Stimulated activated CD4-positive, alpha-beta T cell treated with anti-CD3 and anti-CD28 coated beads, Interleukin-4, amount 100 ng/mL, for 4 hours (primary cell): ENCODE measurements at regions not wholly inside any gene's neighbourhood (a gene's known extent, or its start where the extent isn't known, plus 50 kb on each side); places are given as distances from the start of the nearest gene placed in this dataset.
"Not testable (repeated sequence)": the region's sequence is repeated elsewhere in the genome, so short reads cannot be mapped to it uniquely, and the experiment has no call there.

ENCODE experiments used
- DNase-seq, 2 experiments: peaks; one replicate each; pipeline ENCODE4 v3.0.0-alpha.2; 2020

- DNase-seq, result no peak
Observed at GRCh38 chr2:153299809-153300208, 178.8 kb downstream of the RPRM start.

DNA sequence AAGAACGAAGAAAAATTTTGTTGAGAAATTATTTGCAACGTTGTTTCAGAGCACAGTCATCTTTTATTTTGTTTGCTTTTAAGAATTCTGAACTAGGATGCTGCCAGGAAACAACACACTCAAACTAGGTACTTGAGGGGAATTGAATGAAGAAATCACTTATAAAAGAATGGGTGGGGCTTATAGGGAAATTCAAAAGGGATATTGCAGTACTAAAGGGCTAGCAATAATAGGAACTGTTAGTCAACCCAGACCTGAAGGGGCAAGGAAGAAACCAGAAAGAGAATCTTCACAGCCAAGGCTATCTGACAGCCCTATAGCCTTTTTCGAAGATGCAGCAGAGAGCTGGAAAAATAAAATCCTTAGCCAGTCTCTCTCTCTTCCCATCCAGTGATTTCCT is 179.3 kb downstream of the RPRM start:
- no peak for DNase-seq

DNA sequence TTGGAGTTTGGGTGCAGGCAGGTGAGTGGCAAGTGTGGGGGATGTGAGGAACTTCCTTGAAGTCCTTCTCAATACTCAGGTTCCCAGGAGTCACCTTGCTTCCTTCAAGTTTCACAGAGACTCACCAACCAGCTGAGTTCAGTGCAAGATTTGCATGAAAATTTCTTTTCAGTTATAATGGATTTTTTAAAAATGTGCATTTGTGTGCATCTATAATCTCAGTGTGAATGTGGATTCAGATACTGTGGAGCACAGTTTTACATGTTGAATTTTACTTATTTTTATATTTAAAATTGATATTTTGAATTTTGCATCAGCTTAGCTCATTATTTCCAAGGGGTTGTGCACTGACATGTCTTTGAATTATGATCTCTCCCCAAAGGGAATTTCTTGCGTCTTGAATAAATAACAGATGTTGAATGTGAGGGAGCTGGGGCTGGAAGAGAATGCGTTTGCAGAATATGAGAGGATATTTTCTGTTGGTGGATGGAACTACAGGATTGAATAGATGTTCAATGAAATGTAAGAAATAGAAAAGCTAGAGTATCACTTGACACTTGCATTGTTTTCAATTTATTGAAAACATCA is 184.3 kb downstream of the RPRM start:
- DNase-seq, result no peak

DNA sequence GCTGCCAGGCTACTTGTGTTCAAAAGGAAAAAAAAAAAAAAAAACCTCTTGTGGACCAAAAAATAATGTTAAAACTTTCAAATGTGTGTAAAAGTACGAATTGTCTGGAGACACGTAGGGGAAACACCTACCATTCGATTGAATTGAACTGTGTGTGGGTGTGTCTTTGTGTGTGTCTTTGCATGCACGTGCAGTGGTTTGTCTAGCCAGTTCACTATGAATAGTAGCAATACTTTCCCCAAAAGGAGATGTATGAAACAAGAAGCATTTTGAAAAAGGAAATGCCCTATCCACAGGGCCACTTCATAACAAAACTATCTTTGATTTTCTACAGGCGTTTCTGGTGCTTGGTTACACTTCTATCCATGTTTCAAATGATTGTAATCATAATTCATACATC is 186.8 kb downstream of the RPRM start:
- DNase-seq, result no peak

DNA sequence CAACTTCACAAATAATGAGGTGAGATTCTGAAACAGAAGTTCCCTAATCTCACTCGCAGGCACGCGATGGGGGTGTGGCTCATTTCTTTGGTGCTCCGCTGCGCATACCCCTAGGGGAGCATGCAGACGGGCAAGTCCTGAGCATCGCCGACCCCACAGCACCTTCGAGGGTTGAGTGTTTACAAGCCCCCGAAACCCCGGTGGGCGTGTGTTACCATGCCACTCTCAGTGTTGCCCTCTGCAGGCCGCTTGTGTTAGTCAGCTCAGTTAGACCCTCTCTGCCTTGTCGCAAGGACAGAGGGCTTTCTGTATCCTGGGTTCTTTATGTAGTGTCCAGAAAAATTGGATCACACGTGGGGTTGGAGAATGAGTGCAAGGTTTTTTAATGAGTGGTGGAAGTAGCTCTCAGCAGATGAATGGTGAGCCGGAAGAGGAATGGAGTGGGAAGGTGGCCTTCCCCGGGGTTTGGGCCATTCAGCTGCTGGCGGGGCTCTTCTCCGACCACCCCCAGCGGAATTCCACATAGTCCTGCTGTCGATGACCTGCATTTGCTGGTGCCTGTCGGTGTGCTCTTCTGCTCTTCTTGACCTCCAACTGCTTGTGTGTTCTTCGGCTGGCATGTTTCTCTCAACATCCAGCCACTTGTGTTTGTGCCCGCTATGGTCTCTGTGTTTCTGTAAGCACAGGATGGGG is 191.3 kb downstream of the RPRM start:
- no peak for DNase-seq

- no peak for DNase-seq
Observed at GRCh38 chr2:153268941-153269461, 209.6 kb downstream of the RPRM start.

DNA sequence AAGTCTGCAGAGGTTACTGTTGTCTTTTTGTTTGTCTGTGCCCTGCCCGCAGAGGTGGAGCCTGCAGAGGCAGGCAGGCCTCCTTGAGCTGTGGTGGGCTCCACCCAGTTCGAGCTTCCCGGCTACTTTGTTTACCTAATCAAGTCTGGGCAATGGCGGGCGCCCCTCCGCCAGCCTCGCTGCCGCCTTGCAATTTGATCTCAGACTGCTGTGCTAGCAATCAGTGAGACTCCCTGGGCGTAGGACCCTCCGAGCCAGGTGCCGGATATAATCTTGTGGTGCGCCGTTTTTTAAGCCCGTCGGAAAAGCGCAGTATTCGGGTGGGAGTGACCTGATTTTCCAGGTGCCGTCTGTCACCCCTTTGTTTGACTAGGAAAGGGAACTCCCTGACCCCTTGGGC is 221.7 kb downstream of the RPRM start:
- not testable (repeated sequence) for DNase-seq

- DNase-seq, result not testable (repeated sequence)
Observed at GRCh38 chr2:153246636-153247035, 231.9 kb downstream of the RPRM start.

- no peak for DNase-seq
Observed at GRCh38 chr2:153235516-153235915, 243.0 kb downstream of the RPRM start.

GRCh38 chr2:153232464-153232863 is 246.1 kb downstream of the RPRM start:
- DNase-seq, result no peak

GRCh38 chr2:153230977-153231376 is 247.6 kb downstream of the RPRM start:
- no peak for DNase-seq

GRCh38 chr2:153228904-153229303 is 249.7 kb downstream of the RPRM start:
- no peak for DNase-seq

- DNase-seq, result no peak
Observed at GRCh38 chr2:153227981-153228380, 250.6 kb downstream of the RPRM start.

DNA sequence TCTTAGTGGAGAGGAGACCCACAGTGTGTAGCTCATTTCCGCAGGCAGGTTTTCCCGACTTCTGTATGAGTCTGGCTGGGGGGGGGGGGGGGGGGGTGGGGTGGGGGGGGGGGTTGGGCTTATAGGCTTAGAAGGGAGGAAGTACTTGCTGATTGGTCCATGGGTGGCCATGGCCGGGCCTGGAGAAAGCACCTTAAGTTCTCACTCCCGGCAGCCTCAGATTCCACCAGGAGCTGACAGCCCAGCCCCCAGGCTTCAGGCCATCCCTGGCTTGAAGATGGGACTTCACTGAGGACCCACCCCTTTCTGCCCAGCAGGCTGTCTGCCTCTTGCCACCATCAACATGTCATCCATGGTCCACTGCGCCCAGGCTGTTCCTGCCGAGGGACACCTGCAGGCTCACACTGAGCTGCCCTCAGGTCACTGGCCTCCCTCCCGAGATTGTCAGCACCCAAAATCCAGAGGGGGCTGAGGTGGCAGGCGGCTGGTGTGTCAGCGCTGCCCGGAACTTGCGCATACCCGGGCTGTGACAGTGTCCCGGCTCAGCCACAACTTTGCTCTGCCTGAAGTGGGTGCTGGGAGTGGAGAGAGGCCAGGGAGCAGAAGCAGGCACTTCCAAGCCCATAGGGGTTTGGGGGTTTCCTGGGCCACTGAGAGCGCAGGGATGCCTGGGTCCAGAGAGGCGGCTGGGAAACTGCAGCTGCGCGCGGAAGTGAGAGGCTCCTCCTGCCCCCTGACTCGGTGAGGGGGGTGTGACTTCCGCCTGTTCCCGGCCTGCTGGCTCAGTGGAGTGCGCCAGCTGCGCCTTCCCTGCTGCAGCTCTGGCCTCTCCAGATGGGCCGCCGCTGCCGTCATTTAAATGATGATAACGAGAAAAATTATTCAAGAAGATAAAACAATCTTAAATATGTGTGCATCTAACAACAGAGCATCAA is 256.1 kb downstream of the RPRM start:
- no peak for DNase-seq

- no peak for DNase-seq
Observed at GRCh38 chr2:153221506-153221905, 257.1 kb downstream of the RPRM start.

DNA sequence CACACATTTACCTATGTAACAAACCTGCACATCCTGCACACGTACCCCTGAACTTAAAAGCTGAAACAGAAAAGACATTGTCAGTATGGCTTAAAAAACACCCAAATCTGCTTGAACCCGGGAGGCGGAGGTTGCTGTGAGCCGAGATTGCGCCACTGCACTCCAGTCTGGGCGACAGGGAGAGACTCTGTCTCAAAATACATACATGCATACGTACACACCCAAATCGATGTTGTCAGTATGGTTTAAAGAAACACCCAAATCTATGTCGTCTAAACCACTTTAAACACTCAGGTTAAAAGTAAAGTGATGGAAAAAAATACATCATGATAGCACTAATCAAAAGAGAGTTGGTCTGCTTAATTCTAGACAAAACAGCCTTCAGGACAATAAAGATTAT is 257.5 kb downstream of the RPRM start:
- no peak for DNase-seq

DNA sequence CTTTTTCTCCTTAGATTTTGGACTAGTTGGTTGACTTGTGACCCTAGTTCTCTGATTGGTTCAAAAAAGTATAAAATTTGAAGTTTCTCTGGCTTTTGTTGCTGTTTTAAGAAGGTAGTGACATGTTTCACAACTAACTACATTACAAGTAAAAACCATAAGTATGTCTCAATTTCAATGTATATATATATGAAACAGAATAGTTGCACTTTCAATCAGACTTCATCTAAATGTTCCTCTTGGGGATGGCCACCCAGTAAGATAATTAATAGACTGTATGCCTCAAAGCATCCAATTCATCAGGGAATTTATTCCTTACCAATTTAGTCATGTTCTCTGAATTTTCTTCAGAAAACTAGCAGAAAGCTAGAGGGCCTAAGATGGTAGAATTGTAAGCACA is 259.7 kb downstream of the RPRM start:
- no peak for DNase-seq

- no peak for DNase-seq
Observed at GRCh38 chr2:153214337-153214736, 264.2 kb downstream of the RPRM start.

DNA sequence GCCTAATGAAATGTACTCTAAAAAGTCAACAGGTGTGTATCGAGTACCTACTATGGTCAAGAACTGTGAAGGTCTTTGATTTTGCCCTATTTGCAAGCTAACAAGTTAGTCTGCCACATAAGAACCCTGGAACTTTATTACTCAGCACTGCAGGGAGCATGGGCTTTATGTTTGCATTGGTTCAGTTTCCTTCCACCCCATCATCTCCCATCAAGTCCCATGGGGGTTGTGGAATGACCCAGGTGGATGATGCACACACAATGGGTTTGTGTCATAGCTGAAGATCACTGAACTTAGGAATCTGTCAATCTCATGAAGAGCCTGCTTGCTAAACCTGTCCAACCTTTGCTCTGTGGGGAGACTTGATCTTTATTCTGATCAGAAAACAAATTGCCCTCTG is 265.5 kb downstream of the RPRM start:
- DNase-seq, result no peak

DNA sequence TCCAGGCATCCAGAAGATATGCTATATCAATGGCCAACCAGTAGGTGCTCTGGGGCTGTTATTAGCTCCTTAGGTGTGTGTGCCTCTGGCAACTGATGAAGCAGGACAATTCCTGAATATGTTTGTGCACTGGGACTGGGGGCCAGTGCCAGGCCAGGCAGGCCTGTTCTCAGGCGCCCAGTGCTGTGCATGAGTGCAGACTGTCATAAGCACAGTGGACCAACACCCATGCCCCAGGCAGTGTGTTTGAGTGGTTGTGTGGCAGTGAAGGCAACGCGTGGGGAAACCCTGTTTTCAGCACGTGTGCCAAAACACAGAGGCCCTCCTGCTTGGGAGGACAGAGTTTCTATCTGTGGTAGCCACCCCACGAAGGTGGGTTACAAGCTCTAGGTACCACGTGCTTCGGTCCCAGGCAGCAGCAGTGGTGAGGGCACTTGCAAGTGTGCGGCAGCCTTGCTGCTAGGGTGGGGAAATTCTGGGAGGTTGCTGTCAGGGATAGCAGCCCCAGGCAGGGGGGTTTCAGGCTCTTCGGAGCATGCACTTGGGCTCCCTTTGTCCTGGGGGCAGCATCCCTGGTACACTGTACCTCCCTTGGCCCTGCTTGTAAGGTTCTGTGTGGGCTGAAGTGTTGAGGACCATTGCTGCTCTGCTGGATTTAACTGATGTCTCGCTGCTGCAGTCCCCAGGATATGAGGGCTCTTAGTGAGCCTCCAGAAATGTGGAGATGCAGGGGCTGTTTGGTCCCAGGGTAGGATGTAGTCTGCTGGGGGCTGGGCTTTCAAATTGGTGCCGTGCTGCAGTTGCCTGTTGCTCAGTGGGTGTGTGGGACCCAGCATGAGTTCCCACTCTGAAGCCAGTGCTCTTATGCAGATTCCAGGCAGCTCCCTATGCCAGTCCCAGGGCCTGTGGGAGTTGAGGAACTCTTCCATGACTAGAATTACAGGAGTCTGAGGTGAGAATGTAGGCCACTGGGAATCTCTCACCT is 280.9 kb downstream of the RPRM start:
- no peak for DNase-seq

- no peak for DNase-seq
Observed at GRCh38 chr2:153196378-153197058, 282.0 kb downstream of the RPRM start.

GRCh38 chr2:153195342-153195741 is 283.2 kb downstream of the RPRM start:
- no peak for DNase-seq
